ENCODE measurements at regions not wholly inside any gene's neighbourhood (a gene's known extent, or its start where the extent isn't known, plus 50 kb on each side); places are given as distances from the start of the nearest gene placed in this dataset.

DNA sequence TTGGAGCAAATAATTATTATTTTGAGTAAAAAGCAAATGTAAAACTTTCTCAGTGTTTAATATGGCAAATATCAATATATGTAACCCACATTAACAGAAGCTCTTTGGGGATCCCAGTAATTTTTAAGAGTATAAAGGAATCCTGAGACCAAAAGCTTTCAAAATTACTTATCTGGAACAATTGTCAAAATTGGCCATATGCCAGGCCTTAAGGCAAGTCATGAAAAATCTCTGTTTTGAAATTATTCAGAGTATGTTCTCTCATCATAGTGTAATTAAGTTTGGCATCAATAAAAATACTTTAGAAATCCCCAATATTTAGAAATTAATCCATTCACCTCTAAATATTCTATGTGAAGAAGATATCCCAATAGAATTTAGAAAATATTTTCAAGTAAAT is 225.3 kb upstream of the ARL4C start:
- no peak for DNase-seq (ENCODE audit: low read depth)
- TF ChIP-seq, protein P1, sequence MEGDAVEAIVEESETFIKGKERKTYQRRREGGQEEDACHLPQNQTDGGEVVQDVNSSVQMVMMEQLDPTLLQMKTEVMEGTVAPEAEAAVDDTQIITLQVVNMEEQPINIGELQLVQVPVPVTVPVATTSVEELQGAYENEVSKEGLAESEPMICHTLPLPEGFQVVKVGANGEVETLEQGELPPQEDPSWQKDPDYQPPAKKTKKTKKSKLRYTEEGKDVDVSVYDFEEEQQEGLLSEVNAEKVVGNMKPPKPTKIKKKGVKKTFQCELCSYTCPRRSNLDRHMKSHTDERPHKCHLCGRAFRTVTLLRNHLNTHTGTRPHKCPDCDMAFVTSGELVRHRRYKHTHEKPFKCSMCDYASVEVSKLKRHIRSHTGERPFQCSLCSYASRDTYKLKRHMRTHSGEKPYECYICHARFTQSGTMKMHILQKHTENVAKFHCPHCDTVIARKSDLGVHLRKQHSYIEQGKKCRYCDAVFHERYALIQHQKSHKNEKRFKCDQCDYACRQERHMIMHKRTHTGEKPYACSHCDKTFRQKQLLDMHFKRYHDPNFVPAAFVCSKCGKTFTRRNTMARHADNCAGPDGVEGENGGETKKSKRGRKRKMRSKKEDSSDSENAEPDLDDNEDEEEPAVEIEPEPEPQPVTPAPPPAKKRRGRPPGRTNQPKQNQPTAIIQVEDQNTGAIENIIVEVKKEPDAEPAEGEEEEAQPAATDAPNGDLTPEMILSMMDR (conservative IDR thresholded peaks at IDR 0.05; ENCODE audit: low read length), result no peak
- H3K4me3 ChIP-seq (ENCODE audit: low read length), result no peak overlapping the region

DNA sequence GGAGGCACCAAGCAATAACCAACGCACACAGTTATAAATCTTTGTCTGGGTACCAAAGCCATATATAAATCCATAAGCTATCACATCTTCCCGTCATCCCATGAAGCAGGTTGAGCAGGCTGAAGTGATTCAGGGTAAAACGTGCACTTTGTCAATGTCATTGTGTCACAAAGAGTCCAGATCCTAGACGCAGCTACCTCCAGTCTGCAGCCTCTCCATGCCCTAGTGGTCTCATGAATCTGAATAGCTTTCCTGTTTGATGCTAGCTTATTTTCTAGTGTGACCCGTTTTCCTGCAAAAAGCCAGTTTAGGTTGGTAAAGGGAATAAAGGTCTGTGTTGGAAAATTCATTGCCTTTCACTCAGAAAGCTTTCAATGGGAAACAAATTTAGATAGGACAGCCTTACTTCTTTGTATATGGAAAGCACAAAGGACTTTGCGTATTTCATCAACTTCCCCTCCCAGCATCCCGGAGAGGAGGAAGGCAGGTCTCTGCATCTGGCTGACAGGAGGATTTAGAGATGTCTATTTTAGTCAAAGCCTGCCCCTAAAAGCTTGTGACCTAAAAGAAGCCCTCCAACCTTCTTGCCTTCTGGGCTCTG is 222.3 kb upstream of the ARL4C start:
- TF ChIP-seq, protein P1 (conservative IDR thresholded peaks at IDR 0.05; ENCODE audit: low read length), result no peak
- no peak for DNase-seq (ENCODE audit: low read depth)
- H3K4me3 ChIP-seq (ENCODE audit: low read length), result no peak overlapping the region

DNA sequence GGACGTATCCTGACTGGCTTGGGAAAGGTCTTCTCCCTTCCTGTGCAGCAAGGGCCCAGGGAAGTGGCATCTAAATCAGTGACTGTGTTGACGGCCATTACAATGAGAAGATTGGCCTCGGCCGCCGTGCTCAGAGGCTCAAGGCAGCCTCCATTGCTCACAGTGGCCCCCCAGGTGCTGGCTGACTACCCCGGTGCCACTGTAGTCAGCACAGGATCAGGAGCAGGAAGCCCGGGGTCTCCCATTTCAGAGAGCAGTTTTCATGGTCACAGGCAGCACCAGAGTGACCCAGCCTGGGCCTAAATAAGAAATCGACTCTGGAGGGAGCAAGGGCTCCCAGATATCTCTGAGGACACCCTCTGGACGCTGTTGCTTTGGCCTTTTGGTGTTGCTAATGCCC is 219.4 kb upstream of the ARL4C start:
- DNase-seq (ENCODE audit: low read depth), result no peak
- TF ChIP-seq, protein P1 (conservative IDR thresholded peaks at IDR 0.05; ENCODE audit: low read length), result no peak
- H3K4me3 ChIP-seq (ENCODE audit: low read length), result no peak overlapping the region

DNA sequence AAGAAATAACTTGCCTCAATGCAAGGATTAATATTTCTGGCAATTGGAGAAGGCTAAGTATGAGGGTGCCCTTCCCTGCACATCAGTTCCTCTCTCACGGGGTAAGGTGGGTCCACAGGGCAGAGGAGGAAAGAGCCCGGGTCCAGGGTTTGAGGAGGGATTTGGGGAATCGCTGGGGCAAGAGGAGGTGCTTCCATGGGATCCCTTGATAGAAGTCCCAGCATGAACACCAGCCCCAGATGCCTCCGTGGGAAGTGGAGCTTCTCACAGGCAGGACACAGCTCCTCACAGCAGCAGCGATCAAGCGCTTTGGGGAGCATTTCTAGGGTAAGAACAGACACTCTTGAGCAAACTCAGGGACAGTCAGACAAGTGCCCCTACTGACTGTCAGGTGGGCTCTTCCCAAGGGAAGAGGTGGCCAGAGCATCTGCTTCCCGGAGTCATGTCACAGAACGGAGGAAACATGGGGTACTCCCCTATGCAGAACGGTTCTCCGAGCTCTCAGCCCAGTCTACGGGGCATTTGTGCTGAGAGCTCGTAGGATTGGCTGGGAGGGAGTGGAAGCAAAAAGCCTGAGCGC is 218.9 kb upstream of the ARL4C start:
- H3K4me3 ChIP-seq (ENCODE audit: low read length), result no peak overlapping the region
- TF ChIP-seq, protein P1 (conservative IDR thresholded peaks at IDR 0.05; ENCODE audit: low read length), result no peak
- no peak for DNase-seq (ENCODE audit: low read depth)

DNA sequence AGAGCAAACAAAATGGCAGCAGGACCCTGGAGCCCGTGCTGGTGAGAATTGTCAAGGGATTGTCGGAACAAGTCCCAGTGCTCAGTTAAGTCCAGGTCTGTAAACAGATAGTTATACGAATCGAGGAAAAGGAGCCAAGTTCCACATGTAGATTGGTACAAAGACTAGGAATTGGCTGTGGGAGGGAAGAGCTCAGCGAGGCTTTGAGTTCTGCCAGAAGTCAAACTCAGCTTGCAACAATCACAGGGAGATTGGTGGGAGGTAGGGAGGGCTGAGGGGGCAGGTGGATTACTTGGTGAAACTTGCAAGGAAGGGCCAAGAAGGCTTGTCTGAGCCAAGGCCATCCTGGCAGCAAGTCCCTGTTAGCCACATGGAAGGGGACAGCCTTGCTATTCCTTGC is 217.8 kb upstream of the ARL4C start:
- TF ChIP-seq, protein P1 (conservative IDR thresholded peaks at IDR 0.05; ENCODE audit: low read length), result no peak
- DNase-seq (ENCODE audit: low read depth), result no peak

DNA sequence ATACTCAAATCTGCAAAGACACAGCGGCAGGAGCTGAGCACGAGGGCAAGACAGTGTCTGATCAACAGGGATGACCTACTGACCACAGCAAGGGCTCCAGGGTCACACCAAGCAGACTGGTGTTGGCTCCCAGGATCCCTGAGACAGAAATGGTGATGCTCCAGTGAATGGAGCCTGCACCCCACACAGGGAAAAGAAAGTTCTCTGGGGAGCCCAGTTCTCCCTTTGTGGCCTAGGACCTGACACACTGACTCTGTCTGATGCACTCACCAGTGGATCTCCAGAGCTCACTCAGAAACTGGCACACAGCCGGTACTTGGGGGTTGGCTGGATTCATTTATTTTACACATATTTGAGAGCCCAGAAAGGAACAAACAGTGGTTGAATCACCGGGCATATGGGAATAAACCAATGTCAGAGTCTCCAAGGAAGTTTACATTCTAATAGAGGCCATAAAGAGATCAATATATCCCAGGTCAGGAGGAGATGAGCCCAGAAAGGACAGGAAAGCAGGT is 215.6 kb upstream of the ARL4C start:
- H3K4me3 ChIP-seq (ENCODE audit: low read length), result no peak overlapping the region
- TF ChIP-seq, protein P1 (conservative IDR thresholded peaks at IDR 0.05; ENCODE audit: low read length), result no peak
- DNase-seq (ENCODE audit: low read depth), result no peak

More for the DNA sequence above, 217.8 kb upstream of the ARL4C start:
- no peak overlapping the region for H3K4me3 ChIP-seq (ENCODE audit: low read length)

DNA sequence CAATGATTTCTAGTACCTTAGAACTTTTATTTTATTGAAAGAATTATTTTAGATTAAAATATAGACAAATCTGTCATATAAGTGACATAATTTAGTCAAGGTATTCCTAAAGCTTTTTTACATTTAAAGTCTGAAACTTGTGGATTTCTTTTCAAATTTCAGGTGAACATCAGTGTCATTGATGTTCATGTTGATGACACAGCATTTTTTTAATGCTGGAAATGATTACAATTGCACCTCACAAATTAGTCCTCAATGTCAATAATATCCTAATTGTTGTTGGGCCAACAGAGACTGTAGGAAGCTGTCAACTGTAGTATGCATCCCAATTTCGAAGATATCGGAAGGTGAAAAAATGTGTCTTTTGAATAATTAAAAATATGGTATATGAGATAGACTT is 214.4 kb upstream of the ARL4C start:
- H3K4me3 ChIP-seq (ENCODE audit: low read length), result no peak overlapping the region
- TF ChIP-seq, protein P1 (conservative IDR thresholded peaks at IDR 0.05; ENCODE audit: low read length), result no peak
- no peak for DNase-seq (ENCODE audit: low read depth)
